ENCODE measurements at regions not wholly inside any gene's neighbourhood (a gene's known extent, or its start where the extent isn't known, plus 50 kb on each side); places are given as distances from the start of the nearest gene placed in this dataset.

DNA sequence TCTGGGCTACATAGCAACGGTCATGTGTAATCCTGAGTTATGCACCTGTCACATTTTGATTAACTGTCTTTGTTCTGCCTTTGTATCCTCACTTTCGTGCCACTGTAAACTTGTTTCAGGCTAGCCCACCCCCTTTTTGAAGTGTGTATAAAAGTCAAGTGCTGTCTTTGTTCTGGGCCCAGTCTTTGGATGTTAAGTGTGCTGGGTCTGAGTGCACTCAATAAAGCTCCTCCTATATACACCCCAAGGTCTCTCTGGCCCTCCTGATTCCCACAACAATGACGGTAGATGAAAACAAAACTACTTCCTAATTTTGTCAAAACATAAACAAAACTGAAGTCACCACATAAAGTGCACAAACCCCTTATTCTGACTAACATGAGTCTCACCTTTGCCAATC is 633.4 kb downstream of the DSC3 start:
- H3K4me1 Mint-ChIP-seq: no peaks in the 10 kb centered on the region
- no peak overlapping the region for H3K27ac Mint-ChIP-seq
- H3K9me3 Mint-ChIP-seq: peaks cover 0 to 33% (median 10%) of the 10 kb centered on the region in 7 donors
- H3K27ac ChIP-seq (ENCODE audit: insufficient read depth, low read length, poor library complexity, severe bottlenecking): no peak overlapping the region
- no peaks in the 10 kb centered on the region for H3K36me3 Mint-ChIP-seq
- no peaks in the 10 kb centered on the region for H3K27me3 Mint-ChIP-seq
- H3K4me3 ChIP-seq (ENCODE audit: low read depth, low read length): no peak overlapping the region
- no peaks in the 10 kb centered on the region for H3K4me1 ChIP-seq (ENCODE audit: control insufficient read depth, insufficient read depth, low read length, poor library complexity, severe bottlenecking)
- peaks cover 0 to 8% of the 10 kb centered on the region in 2 experiments for H3K9me3 ChIP-seq (ENCODE audit: control insufficient read depth in 2 of 2, low read length in 2 of 2)
- DNase-seq: no peak
- H3K36me3 ChIP-seq (ENCODE audit: control insufficient read depth, insufficient read depth, low read length): no peaks in the 10 kb centered on the region
- ATAC-seq (ENCODE audit: low read depth in 2 of 2): no peak
- no peak overlapping the region for H3K4me3 Mint-ChIP-seq
- H3K27me3 ChIP-seq (ENCODE audit: control insufficient read depth, insufficient read depth, low read length): no peaks in the 10 kb centered on the region

- Histone ChIP-seq H3K9me3 (ENCODE audit: control insufficient read depth in 2 of 2, low read length in 2 of 2) (peaks cover 0 to 8% of the 10 kb centered on the region in 2 experiments), H3K4me3 (ENCODE audit: low read depth, low read length) (no peak overlapping the region), H3K27me3 (ENCODE audit: control insufficient read depth, insufficient read depth, low read length) (no peaks in the 10 kb centered on the region), H3K27ac (ENCODE audit: insufficient read depth, low read length, poor library complexity, severe bottlenecking) (no peak overlapping the region), H3K4me1 (ENCODE audit: control insufficient read depth, insufficient read depth, low read length, poor library complexity, severe bottlenecking) (no peaks in the 10 kb centered on the region), H3K36me3 (ENCODE audit: control insufficient read depth, insufficient read depth, low read length) (no peaks in the 10 kb centered on the region)
- Mint-ChIP-seq H3K4me3 (no peak overlapping the region), H3K27ac (no peak overlapping the region), H3K4me1 (no peaks in the 10 kb centered on the region), H3K27me3 (no peaks in the 10 kb centered on the region), H3K36me3 (no peaks in the 10 kb centered on the region), H3K9me3 (peaks cover 1 to 33% (median 9%) of the 10 kb centered on the region in 7 donors)
- no peak for DNase-seq
- ATAC-seq (ENCODE audit: low read depth in 2 of 2): no peak
Measured at GRCh38 chr18:30406728-30407127, 635.8 kb downstream of the DSC3 start.

DNA sequence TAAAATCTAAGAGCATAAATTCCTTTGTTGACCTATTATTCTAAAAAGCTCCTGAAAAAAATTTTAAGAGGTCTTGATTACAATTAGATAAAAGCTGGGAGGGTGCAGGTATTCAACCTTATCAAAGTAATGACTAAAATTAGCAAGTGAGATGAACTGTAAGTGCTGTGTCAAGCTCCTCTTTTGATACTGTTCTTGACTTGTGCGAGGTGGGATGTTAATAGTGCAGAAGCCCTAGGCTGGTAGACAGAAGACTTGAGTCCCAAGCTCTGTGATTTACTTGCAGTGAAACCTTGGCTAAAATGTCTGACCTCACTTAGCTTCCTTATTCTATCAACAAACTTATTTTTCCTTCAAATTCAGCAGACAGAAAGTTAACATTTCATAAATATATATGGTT is 637.5 kb downstream of the DSC3 start:
- no peak for DNase-seq
- no peak for ATAC-seq (ENCODE audit: low read depth in 2 of 2)
- H3K27me3 Mint-ChIP-seq: no peaks in the 10 kb centered on the region
- H3K27ac Mint-ChIP-seq: no peak overlapping the region
- Histone ChIP-seq H3K27ac (ENCODE audit: insufficient read depth, low read length, poor library complexity, severe bottlenecking) (no peak overlapping the region), H3K36me3 (ENCODE audit: control insufficient read depth, insufficient read depth, low read length) (no peaks in the 10 kb centered on the region), H3K9me3 (ENCODE audit: control insufficient read depth in 2 of 2, low read length in 2 of 2) (peaks cover 2 to 8% of the 10 kb centered on the region in 2 experiments), H3K27me3 (ENCODE audit: control insufficient read depth, insufficient read depth, low read length) (no peaks in the 10 kb centered on the region), H3K4me3 (ENCODE audit: low read depth, low read length) (no peak overlapping the region), H3K4me1 (ENCODE audit: control insufficient read depth, insufficient read depth, low read length, poor library complexity, severe bottlenecking) (no peaks in the 10 kb centered on the region)
- no peak overlapping the region for H3K4me3 Mint-ChIP-seq
- H3K36me3 Mint-ChIP-seq: no peaks in the 10 kb centered on the region
- H3K9me3 Mint-ChIP-seq: peaks cover 3 to 37% (median 9%) of the 10 kb centered on the region in 7 donors
- no peaks in the 10 kb centered on the region for H3K4me1 Mint-ChIP-seq

DNA sequence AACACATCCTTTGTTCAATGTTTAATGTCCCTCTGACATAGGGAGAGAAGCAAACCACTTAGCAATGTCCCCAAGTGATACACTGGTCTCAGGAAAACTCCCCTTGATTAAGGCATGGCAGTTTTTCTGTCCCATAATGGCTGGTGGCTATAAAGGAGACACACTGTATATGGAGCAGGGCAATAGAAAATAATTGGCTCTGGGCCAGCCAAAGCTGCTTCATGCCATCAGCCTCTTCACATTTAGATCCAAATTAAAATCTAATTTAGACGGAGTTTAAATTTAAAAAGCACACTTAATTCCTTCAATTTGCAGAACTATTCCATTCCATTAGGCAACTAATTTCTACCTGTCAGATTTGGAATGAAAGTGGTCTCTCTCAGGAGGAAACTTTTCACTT is 638.1 kb downstream of the DSC3 start:
- Mint-ChIP-seq H3K4me3 (no peak overlapping the region), H3K27ac (no peak overlapping the region), H3K4me1 (no peaks in the 10 kb centered on the region), H3K9me3 (peaks cover 3 to 37% (median 9%) of the 10 kb centered on the region in 7 donors), H3K36me3 (no peaks in the 10 kb centered on the region), H3K27me3 (no peaks in the 10 kb centered on the region)
- ATAC-seq (ENCODE audit: low read depth in 2 of 2): no peak
- Histone ChIP-seq H3K27me3 (ENCODE audit: control insufficient read depth, insufficient read depth, low read length) (no peaks in the 10 kb centered on the region), H3K36me3 (ENCODE audit: control insufficient read depth, insufficient read depth, low read length) (no peaks in the 10 kb centered on the region), H3K4me3 (ENCODE audit: low read depth, low read length) (no peak overlapping the region), H3K9me3 (ENCODE audit: control insufficient read depth in 2 of 2, low read length in 2 of 2) (peaks cover 2 to 8% of the 10 kb centered on the region in 2 experiments), H3K27ac (ENCODE audit: insufficient read depth, low read length, poor library complexity, severe bottlenecking) (no peak overlapping the region), H3K4me1 (ENCODE audit: control insufficient read depth, insufficient read depth, low read length, poor library complexity, severe bottlenecking) (no peaks in the 10 kb centered on the region)
- DNase-seq: no peak

DNA sequence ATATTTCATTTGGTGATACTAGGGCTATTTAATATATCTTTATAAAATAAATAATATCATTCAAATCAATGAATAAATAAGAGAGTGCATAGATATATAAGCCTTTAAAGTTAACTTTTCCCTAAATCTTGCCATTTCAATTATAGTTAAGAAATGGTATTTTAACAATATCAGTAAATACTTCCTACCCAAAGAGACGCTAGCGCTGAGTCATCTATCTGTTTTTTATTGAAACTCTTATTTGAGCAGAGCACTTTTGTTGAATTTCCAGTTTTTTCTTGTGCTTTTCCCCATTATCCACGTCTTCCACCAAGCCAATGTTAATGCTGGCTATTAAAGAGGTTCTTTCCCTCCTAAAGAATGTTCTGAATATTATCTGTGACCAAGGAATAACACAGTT is 639.3 kb downstream of the DSC3 start:
- ATAC-seq (ENCODE audit: low read depth in 2 of 2): no peak
- Histone ChIP-seq H3K27ac (ENCODE audit: insufficient read depth, low read length, poor library complexity, severe bottlenecking) (no peak overlapping the region), H3K36me3 (ENCODE audit: control insufficient read depth, insufficient read depth, low read length) (no peaks in the 10 kb centered on the region), H3K4me1 (ENCODE audit: control insufficient read depth, insufficient read depth, low read length, poor library complexity, severe bottlenecking) (no peaks in the 10 kb centered on the region), H3K27me3 (ENCODE audit: control insufficient read depth, insufficient read depth, low read length) (no peaks in the 10 kb centered on the region), H3K4me3 (ENCODE audit: low read depth, low read length) (no peak overlapping the region), H3K9me3 (ENCODE audit: control insufficient read depth in 2 of 2, low read length in 2 of 2) (peaks cover 4 to 6% of the 10 kb centered on the region in 2 experiments)
- H3K9me3 Mint-ChIP-seq: peaks cover 3 to 39% (median 7%) of the 10 kb centered on the region in 7 donors
- no peaks in the 10 kb centered on the region for H3K4me1 Mint-ChIP-seq
- no peak overlapping the region for H3K4me3 Mint-ChIP-seq
- H3K27ac Mint-ChIP-seq: no peak overlapping the region
- DNase-seq: no peak
- no peaks in the 10 kb centered on the region for H3K27me3 Mint-ChIP-seq
- no peaks in the 10 kb centered on the region for H3K36me3 Mint-ChIP-seq

DNA sequence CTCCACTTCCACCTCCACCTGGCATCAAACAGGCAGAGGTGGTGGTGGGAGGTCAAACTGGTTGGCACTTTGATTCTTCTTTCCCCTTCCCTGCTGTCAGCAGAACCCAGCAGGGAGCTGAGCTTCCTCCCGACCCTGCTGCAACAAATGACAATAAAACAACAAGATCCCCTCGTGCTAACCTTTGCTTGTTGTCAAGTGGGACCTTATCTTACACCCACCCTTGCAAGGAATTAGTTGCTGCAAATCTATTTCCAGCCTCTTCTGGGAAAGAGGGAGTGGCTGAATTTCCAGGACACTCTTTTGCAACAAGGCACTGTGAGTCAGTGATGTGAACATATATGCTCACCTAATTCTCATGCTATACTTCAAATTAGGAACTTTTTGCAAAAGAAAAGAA is 655.1 kb downstream of the DSC3 start:
- DNase-seq (no peak), ATAC-seq (ENCODE audit: low read depth in 2 of 2) (no peak)
- Histone ChIP-seq H3K4me1 (ENCODE audit: control insufficient read depth, insufficient read depth, low read length, poor library complexity, severe bottlenecking) (no peaks in the 10 kb centered on the region), H3K9me3 (ENCODE audit: control insufficient read depth in 2 of 2, low read length in 2 of 2) (peaks cover 4 to 24% of the 10 kb centered on the region in 2 experiments), H3K4me3 (ENCODE audit: low read depth, low read length) (no peak overlapping the region), H3K27me3 (ENCODE audit: control insufficient read depth, insufficient read depth, low read length) (no peaks in the 10 kb centered on the region), H3K27ac (ENCODE audit: insufficient read depth, low read length, poor library complexity, severe bottlenecking) (no peak overlapping the region), H3K36me3 (ENCODE audit: control insufficient read depth, insufficient read depth, low read length) (no peaks in the 10 kb centered on the region)
- Mint-ChIP-seq H3K36me3 (no peaks in the 10 kb centered on the region), H3K4me3 (no peak overlapping the region), H3K27ac (no peak overlapping the region), H3K27me3 (peaks cover 4% of the 10 kb centered on the region), H3K9me3 (peaks cover 2 to 33% (median 9%) of the 10 kb centered on the region in 7 donors), H3K4me1 (no peaks in the 10 kb centered on the region)

GRCh38 chr18:30386624-30387023 is 655.9 kb downstream of the DSC3 start:
- no peak for DNase-seq
- no peaks in the 10 kb centered on the region for H3K36me3 Mint-ChIP-seq
- no peak overlapping the region for H3K27ac Mint-ChIP-seq
- H3K4me1 Mint-ChIP-seq: no peaks in the 10 kb centered on the region
- Histone ChIP-seq H3K9me3 (ENCODE audit: control insufficient read depth in 2 of 2, low read length in 2 of 2) (peaks cover 3 to 24% of the 10 kb centered on the region in 2 experiments), H3K27ac (ENCODE audit: insufficient read depth, low read length, poor library complexity, severe bottlenecking) (no peak overlapping the region), H3K27me3 (ENCODE audit: control insufficient read depth, insufficient read depth, low read length) (no peaks in the 10 kb centered on the region), H3K4me3 (ENCODE audit: low read depth, low read length) (no peak overlapping the region), H3K4me1 (ENCODE audit: control insufficient read depth, insufficient read depth, low read length, poor library complexity, severe bottlenecking) (no peaks in the 10 kb centered on the region), H3K36me3 (ENCODE audit: control insufficient read depth, insufficient read depth, low read length) (no peaks in the 10 kb centered on the region)
- peaks cover 2 to 33% (median 11%) of the 10 kb centered on the region in 7 donors for H3K9me3 Mint-ChIP-seq
- ATAC-seq (ENCODE audit: low read depth in 2 of 2): no peak
- peaks cover 4% of the 10 kb centered on the region for H3K27me3 Mint-ChIP-seq
- H3K4me3 Mint-ChIP-seq: no peak overlapping the region

DNA sequence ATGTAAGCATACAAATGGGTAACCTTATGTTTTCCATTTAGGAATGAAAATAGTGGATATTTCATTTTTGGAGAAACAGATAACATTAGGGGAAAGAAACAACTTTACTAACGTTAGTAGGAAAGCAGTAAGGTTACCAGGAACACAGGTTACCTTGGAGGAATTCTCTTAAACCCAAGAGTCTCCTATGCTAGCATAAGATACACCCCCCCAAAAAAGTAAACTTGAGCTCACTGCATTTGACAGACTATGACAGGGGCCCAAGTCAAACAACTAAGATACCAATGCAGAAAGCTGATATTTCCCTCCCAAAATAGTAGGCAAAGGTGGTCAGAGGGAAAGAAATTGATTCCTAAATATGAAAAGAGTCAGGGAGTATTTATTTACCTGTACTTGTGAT is 656.9 kb downstream of the DSC3 start:
- no peaks in the 10 kb centered on the region for H3K27me3 ChIP-seq (ENCODE audit: control insufficient read depth, insufficient read depth, low read length)
- no peak for DNase-seq
- no peak overlapping the region for H3K4me3 ChIP-seq (ENCODE audit: low read depth, low read length)
- Mint-ChIP-seq H3K4me3 (no peak overlapping the region), H3K4me1 (no peaks in the 10 kb centered on the region), H3K9me3 (peaks cover 2 to 42% (median 10%) of the 10 kb centered on the region in 7 donors), H3K27ac (no peak overlapping the region), H3K36me3 (no peaks in the 10 kb centered on the region), H3K27me3 (peaks cover 1% of the 10 kb centered on the region)
- H3K9me3 ChIP-seq (ENCODE audit: control insufficient read depth in 2 of 2, low read length in 2 of 2): peaks cover 0 to 23% of the 10 kb centered on the region in 2 experiments
- H3K27ac ChIP-seq (ENCODE audit: insufficient read depth, low read length, poor library complexity, severe bottlenecking): no peak overlapping the region
- ATAC-seq (ENCODE audit: low read depth in 2 of 2): no peak
- H3K36me3 ChIP-seq (ENCODE audit: control insufficient read depth, insufficient read depth, low read length): no peaks in the 10 kb centered on the region
- H3K4me1 ChIP-seq (ENCODE audit: control insufficient read depth, insufficient read depth, low read length, poor library complexity, severe bottlenecking): no peaks in the 10 kb centered on the region

Measured in CD4-positive, CD25-positive, alpha-beta regulatory T cell (primary cell).